Renal cortical epithelial cell (primary cell): ENCODE measurements at regions not wholly inside any gene's neighbourhood (a gene's known extent, or its start where the extent isn't known, plus 50 kb on each side); places are given as distances from the start of the nearest gene placed in this dataset.

Source experiments
- DNase-seq: peaks from one replicate; pipeline ENCODE4 v3.0.0-alpha.2; 2011; ENCODE audit warnings: low read depth

DNA sequence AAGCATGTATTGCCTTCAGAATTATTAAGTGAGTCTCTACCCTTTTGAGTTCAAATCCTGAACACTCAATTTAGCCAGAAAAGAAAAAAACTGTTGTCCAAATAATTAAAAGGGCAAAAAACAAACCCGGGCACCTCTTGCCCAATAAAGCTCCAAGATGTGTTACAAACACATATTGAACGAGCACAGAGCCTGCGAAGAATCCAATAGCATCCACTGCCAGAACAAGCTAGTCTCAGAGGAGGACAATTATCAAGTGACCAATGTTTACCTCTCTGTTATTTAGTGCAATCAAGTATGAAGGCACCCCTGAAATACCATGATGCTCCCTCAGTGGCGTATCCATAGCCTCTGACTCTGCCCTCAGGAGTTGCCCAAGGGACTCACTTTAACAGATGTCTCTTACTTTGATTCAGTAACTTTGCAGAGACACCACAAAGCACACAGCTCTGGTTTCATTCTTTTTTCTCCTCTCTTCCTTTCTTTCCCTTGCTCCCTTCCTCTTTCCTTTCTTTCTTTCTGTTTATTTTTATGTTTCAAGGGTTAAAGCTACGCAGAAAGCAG is 93.5 kb upstream of the SPATS2L start:
- DNase-seq, result no peak

DNA sequence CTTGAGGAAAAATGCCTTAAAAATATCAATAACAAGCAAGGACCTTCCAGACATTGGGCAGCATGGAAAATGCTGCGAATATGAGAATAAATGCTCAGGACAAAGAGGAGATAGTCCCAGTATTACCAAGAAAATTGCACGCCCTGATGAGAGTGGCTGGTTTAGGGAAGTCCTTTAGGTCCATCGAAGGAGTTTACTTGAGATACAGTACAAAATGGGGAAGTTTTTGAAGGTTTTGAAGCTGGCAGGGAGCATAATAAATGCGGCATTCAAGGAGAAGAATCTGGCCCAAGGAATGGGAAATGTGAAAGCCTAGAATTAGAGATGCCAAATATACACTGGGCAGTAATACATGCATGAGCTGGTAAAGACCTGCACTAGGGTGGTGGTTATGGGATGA is 90.2 kb upstream of the SPATS2L start:
- no peak for DNase-seq

DNA sequence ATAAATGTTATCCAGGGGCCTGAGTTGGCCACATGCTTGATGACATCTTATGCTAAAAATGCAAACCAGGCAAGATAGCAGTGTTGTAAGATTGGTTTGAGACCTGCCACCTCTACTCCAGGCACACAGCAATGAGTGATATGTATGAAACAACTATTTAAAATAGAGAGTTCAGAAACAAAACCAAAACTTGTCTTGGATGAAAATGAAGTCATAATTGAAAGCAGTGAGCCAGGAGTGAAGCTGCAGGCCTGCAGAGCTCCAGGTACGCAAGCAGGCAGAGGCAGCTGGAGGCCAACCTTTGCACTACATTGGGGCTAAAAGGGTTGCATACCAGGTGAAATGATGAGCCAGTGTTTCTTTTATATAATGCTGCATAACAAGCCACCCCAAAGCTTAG is 89.2 kb upstream of the SPATS2L start:
- no peak for DNase-seq

DNA sequence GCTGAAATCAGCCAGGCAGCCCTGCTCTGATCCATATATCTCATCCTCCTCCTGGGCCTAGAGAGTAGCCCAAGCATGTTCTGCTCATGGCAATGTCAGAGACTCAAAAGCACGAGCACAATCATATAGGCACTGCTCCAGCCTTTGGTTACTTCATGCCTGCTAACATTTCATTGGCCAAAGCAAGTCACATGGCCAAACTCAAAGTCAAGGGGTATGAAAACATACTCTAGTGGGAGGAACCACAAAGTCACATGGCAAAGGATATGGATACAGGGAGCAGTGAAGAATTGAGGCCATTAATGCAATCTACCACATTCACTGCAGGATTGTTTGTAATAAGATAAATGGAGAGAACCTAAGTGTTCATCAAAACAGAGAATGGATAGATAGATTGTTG is 87.8 kb upstream of the SPATS2L start:
- DNase-seq, result no peak

DNA sequence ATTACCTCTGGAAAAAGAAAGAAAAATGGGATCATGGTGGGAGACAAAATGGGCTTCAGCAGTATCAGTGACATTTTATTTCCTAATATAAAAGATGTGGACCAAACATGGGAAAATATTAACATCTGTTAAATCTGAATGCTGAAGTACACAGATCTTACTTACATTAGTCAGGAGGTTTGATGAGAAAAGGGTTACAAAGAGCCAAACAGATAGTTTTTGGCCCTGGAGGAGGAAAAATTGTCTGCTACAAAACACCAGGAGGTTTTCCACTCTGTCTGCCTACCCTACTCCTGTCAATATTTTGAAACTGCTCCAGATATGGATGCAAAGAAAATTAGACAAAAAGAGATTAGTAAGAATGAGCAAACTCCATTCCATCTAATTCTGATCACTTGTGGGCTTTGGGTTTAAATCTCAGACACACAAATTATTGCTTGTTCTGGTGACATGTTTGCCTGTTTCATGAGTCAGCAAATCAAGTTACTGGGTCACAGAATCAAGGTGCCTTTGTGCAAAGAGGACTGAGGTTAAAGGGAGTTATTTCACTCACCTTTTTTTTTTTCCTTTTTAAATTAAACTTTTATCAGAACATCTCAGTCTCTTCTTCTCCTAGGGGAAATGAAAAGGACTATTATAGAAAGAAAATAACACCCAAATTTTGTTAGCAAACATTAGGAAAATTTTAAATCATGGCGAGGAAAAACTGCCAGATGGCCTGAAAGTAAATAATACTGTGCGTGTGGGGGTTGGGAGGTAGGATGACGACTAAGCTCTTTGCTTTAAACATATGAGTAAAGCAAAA is 87.0 kb upstream of the SPATS2L start:
- DNase-seq, result no peak

DNA sequence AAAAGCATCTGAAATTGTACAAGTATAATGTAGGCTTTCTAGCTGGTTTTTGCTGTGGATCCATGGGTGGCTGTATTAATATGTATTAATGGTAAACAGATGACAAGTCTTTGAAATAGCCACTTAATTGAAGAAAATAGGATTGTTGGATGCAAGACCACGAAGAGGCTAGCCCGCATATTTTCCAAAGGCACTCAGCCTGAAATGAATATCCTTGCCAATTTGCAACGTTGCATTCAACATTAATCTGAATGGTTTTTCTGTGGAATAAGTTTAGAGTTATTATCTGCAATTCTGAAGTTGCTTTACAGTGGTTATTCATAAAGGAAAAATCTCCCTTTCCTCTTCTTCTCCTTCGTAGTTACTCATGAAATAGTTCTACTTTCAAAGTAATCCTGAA is 86.2 kb upstream of the SPATS2L start:
- no peak for DNase-seq

DNA sequence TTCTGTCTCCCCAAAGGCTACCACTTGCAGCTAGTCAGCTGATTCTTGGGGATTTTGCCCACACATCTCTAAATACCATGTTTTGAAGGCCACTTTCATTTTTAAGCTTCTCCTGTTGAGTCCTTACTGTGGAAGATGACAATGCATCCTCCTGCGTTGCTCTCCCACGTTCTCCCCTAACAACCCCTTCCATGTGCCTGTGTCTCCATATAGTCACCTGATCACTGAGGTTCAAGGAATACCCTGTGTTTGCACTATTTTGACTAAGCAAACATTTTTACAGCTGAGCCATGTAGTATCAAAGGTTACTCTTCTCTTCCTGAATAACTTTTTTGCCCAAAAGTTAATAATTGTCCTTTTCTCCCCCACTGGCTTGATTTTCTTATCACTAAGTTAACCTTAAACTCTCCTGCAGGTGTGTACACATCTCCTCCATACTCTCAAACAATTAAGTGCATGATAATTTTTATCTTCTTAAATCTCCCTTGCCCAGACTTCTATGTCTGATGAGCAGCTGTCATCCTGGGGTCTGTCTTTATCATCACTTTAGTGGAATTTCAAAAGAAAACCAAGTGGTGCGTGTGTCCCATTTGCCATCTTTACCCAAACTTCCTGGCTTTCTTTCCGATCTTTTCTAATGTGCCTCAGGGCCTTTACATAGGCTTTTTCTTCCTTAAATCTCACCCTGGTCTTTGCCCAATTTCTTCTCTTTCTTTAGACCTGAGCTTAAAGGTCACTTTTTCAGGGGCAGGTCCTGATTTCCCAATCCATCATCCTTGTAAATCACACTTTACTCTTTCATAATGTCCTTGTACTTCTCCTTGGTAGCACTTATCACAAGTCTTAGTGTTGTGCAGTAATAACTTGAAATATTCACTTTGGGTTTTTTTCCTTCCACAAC is 85.2 kb upstream of the SPATS2L start:
- peak; percentile 65 for DNase-seq

DNA sequence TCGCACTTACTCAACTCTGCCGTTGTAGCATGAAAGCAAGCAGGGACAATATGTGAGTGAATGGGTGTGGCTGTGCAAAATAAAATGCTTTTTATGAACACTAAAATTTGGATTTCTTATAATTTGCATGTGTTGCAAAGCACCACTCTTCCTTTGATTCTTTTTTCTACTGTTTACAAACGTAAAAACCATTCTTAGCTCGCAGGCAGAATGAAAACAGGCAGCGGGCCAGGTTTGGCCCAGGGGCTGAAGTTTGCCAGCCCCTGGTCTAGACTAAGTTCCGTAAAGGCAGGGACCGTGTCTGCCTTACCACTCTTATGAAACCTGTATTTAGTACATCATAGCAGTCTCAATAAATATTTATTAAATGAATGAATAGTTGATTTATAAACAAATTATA is 83.7 kb upstream of the SPATS2L start:
- no peak for DNase-seq

DNA sequence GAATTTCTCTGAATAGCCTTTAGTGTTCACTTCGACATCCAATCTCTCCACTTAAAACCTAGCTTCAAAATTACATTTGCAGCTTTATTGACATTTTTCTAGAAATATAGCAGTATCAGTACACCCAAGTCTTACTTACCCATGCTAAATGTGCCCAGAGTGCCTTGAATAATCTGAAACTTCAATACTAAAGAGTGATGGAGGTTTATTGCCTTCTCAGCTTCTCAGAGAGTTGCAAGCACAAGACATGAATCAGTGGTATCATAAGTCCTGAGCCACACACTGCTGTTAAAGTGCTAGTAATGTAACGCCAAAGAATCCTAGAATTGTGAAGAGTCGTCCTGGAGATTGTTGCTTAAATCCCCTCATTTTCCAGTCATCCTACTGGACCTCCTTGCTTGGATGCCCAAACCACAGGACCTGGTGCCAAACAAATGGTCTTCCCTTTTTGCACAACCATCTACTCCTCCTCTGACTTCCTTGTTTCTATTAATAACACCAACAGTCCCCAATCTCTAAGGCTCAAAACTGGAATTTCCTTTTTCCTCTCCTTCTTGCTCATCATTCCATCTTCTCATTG is 83.2 kb upstream of the SPATS2L start:
- peak; percentile 80 for DNase-seq

DNA sequence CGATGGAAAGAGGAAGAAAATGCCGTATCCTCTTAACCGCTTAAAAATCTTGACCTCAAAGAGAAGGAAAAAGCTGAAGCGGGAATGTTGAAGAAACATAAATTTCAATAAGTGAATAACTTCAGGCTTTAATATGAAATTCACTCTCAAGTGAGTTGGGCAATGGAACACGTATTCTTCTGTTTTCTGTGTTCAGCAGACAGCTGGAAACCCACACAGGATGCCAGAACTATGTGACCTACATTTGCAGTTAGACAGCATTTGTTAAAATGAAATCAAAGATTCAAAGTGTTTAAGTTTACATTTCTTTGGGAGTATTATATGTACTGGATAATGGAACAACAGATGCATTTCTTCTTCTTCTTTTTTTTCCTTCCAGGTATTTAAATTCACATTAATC is 80.5 kb upstream of the SPATS2L start:
- DNase-seq, result no peak

DNA sequence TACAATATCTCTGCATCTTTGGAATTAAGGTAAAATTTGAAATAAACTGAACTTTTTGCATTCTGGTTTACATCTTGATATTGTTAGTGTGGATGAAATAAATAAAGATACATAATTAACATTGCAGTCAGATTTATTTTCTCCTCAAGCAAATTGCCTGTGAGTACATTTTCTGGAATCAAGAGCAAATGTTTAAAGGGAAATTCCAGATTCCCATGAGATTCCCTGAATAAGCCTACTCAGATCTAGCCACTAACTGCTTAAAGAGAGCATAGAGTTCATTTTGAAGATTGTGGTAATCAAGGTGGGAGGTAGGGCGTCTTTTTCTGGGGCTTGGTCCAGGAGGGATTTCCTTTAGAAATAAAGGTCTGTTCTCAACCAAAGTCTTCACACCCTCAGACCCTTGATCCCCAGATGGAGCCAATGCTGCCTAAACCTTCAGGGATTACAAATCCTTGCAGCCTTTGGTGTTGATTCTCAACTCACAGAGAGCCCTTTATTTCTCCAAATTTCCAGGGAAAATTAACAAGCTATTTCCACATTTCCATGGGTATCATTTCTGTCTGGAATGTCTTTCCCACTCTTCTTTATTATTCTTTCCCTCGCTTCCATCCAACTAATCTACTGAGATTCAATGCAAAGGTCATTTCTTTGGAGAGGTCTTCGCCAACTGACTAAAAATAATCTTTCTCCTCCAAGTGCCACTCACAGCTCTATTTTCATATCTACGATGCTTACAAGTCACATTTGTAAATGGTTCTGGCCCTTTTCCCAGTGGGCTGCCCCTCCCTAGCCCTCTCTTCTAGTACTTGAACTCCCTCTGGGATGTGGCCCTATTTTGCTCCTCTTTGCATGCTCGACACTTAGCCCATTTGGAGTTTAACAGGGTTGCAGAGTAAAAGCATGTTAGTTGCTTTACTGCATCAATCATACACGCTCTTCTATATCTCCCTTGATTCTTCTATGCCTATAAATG is 79.8 kb upstream of the SPATS2L start:
- no peak for DNase-seq

DNA sequence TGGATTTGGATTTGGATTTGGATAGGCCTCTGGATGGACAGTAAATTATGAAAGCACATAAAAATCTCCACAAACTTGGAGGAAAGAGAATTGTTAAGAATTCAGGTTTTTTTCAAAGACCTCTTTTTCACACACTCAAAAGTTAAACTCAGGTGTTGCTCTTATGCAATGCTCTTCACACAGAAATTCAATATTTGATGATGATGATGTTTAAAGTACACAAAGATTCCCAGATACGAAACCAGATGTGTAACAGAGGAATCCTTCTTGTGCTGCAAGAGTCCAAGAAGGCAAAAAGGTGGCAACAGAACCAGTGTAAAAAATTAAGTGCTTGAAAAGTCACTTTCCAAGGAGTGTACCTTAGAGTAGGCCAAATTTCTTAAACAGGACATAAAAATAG is 75.8 kb upstream of the SPATS2L start:
- DNase-seq, result no peak

DNA sequence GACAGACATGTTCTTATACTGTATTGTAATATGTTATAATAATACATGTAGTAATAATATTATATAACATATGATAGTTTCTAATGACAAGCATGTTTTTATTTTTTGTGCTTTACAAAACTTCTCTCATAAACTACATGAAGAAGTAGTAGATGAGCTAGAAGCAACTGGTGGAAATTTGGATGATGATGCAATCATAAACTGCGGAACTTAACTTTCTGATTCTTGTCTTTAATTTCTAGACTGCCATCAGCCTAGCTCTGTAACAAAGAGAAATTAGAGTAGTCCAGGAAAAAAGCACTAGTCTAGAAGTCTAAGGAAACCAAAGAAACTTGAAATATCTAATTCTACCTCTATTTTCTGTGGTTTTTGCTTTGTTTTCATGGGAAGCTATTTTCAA is 71.0 kb upstream of the SPATS2L start:
- no peak for DNase-seq

DNA sequence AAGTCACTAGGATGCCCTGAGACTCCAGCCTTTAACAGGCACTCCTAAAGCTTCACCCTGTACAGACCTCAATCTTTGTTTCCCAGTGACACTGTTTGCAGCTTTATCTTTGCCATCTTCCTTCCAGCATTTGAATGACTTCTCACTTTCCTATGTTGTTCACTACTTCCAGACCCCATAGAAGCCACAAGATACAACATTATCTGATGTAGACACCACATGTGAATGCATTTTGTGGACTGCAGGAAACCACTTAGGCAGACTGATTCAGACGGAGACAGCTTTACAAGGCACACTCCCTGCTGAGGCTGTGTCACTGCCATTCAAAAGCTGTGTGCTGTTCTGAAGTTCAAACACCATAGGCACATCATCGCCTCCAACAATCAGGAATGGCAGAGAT is 67.3 kb upstream of the SPATS2L start:
- no peak for DNase-seq

DNA sequence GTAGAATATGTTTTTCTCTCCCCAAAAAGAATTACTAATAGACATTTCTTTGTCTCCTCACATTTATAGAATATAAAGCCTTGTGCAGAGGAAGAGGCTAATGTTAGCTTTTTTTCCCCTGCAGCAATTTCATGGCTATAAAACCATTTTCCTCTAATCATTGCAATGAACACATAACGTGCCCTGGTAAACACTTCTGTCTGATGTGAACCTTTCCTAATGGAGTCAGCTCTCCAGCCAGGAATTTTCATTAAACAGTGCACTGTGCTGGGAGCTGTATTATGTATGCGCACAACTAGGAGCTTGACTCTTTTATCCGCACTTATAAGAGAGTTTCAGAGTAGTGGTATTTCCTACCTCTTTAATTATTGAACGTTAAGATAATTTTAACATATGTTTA is 63.9 kb upstream of the SPATS2L start:
- no peak for DNase-seq

DNA sequence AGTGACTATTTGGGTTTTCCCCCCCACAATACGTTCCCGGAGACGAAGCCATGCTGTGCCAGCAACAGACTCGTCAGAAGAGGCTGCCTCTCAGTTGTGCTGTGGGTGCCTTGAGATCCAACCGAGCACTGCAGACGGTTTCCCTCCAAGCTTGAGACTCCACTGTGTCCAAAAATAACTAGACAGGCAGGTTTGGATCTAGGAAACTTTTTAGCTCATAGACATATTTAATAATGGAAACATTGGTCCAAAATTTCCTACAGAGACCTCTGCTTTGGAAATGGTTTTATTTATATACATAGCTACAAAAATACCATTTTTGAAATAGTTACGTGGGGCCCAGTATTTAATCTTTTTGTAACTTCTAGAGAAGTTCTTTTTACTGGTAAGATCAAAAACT is 63.1 kb upstream of the SPATS2L start:
- no peak for DNase-seq

DNA sequence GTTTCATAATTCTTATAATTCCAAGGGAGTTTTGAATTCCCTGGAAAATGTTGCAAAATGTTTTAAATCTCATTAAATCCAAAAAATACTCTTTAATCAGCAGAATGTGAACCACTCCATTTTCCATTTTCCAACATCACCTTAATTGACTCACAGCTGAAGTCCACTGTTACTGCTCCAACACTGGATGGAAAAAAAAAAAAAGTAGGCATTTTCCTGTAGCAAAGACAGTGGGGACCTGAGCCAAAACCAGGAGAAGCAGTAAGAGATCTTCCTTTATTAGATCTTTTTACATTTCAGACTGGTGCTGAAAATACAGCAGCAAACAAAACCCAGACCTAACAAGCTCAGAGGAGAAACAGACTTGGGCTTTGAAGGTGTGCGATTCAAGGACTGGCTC is 62.4 kb upstream of the SPATS2L start:
- no peak for DNase-seq

DNA sequence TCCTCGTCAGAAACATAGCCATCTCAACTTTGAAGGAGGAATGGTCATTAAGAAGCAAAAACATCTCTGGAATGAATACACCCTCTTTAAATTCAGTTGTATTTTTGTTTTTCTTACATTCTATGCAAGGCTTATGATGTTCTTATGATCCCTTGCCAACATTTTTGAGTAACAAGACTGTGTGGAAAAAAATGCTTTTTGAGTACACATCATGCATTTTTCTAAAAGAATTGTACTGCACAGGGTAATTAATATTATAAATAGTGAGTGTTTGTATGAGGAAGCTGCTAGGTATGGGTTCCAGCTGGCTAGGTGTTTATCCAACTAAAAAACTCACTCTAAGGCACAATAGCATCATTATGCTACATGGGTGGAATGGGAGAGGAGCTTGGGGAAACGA is 59.0 kb upstream of the SPATS2L start:
- peak; percentile 19 for DNase-seq

DNA sequence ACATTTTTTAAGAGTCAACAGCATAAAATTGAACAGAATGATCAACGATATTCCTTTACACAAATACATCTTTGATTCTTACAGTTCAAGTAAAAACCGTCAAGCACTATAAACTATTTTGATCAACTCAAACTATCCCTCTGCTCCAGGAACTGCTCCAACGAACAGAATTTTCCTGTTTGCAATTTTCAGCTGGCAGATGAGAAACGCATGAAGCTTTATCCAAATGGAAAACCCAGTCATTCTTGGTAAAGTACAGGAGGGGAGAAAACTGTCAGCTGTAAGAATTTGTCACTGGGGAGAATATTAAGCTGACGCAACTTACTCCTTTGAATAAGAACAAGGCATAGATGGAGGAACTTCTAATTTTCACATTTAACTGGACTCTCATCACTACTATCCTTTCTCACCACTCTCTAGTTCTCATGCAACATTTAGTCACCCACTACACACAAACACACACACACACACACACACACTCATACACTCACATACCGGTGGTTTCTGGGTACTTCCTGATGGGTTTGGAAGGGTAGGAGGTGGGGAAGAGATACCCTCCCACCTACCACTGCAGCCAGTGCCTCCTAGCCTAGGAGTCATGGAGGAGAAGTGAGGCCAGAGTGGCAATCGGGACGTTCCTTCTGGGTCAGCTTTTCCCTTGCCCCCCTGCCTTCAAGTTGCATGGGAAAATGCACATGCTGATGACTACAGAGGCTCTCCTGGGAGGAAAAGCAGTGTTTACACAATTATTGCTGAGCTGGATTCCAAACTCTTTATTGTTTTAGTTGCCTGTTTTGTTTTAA is 54.0 kb upstream of the SPATS2L start:
- DNase-seq, result peak; percentile 33

DNA sequence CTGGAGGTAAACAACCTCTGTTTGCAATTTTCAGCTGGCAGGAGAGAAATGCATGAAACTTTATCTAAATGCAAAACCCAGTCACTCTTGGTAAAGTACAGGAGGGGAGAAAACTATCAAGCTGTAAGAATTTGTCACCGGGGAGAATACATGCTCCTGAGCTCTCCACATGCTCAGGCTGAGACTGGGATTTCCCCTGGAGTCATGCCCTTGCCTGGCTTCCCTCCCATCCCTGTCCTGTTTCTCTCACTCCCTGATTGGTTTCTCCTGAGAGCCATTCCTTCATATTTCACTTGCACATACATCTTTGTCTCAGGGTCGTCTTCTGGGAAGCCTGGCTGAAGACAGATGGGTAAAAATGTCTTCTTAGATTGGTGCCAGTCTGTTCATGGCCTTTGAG is 52.9 kb upstream of the SPATS2L start:
- DNase-seq, result peak; percentile 9
